NCI-H510A treated with DMSO at 0.1 percent for 48 hours (cell line): ENCODE measurements at regions not wholly inside any gene's neighbourhood (a gene's known extent, or its start where the extent isn't known, plus 50 kb on each side); places are given as distances from the start of the nearest gene placed in this dataset.
"Not testable (repeated sequence)": the region's sequence is repeated elsewhere in the genome, so short reads cannot be mapped to it uniquely, and the experiment has no call there.

Experiments
- DNase-seq: peaks from one replicate; lab custom pipeline; 2025; lab: John Stamatoyannopoulos, UW

DNA sequence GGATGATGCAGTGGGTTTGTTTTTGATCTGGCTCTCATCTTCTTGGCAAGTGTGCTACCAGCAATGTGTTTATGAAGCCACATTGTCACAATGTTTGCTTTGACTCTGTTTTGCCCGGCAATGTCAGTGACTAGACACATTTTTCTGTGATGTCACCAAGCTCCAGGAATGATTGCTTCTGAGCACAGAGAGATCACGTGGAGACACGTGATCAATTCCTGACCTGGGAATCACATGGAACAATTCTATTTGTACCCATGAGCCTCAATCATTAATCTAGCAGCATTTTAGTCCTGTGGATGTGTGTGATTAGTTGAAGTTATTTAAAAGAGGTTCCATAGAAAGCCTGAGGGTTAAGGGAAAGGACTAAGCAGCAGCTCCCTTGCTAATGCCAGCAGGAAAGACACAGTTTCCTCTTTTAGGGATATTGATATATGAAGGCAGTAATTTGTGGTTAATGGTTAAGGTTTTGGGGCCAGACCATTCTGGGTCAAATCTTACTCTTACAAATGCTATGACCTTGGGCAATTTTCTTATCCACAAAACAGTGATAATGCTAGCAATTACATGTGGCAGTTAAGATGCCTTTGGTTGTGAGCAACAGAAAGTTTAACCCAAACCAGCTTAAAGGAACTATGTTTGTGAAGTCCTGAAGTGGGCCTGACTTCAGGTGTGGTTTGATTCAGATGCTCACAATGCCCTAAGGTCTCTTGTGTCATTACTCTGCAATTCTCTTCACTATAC is 59.0 kb downstream of the FASLG start:
- no peak for DNase-seq

DNA sequence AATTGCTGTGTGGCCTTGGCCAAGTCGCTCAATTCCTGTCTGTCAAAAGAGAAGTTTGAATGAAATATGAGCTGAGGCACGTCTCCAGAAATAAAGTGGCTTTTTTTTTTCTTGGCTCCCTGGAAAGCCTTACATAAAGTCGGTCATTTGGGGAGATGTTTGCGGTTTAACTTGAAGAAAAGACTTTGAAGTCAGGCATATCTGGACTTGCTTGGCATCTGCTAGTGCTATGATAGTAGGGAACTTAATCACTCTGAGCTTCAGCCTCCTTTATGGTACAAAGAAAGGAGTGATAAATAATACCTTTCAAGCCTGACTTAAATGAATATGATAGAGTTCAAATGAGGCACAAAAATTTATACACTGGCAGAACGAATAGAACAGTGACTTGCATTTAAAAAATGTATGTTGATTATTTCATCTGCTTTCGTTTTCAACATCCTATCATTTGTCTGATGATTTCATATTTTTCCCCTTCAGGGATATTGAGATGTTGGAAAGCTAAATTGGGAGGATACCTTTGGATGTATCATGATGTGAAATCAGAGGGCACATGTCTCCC is 60.2 kb downstream of the FASLG start:
- DNase-seq: no peak

DNA sequence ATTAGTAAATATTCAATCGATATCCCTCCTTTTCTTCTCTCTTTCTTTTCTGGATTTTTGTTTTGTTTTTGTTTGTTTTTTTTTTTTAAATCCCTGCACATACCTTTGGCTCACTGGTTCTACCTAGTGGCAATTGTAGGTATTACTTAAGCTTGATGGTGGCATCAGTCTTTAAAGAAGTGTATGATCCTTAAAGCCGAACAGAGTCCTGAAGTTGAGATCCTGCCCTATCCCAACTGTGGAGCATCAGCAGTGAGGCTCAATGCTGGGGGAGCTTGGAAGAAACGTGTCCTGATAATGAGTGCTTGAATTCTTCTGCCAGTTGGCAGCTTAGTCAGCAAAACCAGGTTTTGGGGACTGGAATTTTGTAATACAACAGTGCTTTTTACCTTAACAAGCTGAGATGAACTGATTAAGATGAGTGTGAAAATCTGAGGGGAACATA is 60.8 kb downstream of the FASLG start:
- peak; percentile 11 for DNase-seq

DNA sequence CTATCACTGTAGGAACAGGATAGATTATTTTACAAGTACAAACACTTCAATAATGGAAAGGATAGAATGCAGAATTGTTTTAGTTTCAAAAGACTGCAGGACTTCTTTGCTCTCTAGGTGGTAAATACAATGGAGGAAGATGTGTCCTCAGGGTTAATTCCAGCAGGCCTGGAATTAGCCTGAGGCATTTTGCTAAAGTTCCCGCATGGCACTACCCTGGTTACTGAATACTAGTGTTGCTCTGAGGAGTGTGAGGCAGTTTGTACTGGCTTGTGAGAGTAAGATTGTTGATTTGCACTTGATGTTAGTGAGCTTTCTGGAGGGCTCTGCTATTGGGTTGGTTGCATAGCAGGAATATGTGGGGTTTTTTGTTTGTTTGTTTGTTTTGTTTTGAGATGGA is 61.4 kb downstream of the FASLG start:
- no peak for DNase-seq

DNA sequence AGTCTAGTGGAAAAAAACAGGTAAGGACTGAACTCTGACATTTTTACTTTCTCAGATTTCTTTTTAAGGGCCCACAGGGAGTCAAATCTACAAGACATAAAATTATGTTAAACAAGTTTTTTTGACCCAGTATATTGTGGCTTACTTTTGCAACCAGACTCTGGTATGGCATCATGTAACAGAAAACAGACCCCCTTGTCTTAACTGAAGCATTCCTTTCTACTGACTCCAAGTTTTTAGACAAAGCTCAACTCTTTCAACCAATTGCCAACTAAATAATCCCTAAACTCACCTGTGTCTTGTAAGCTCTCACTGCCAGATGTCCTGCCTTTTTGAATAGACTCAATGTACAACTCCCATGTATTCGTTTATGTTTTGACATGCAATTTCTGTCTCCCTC is 64.3 kb downstream of the FASLG start:
- no peak for DNase-seq

DNA sequence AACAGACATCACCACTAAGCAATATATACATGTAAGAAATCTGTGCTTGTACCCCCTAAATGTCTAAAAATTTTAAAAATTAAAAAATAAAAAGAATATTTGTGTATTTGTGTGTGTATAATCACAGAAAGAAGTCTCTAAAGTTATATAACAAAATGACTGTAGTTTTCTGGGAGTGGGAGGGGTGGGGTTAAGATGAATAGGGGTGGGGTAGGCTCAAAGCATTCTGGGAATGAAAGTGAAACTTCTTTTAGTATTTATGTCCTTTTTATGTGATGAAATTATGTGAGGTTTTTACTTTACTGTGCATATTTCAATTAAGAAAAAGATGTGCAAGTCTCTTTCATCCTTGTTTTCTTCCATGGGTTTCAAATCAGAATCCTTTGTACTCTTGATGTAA is 65.3 kb downstream of the FASLG start:
- no peak for DNase-seq

DNA sequence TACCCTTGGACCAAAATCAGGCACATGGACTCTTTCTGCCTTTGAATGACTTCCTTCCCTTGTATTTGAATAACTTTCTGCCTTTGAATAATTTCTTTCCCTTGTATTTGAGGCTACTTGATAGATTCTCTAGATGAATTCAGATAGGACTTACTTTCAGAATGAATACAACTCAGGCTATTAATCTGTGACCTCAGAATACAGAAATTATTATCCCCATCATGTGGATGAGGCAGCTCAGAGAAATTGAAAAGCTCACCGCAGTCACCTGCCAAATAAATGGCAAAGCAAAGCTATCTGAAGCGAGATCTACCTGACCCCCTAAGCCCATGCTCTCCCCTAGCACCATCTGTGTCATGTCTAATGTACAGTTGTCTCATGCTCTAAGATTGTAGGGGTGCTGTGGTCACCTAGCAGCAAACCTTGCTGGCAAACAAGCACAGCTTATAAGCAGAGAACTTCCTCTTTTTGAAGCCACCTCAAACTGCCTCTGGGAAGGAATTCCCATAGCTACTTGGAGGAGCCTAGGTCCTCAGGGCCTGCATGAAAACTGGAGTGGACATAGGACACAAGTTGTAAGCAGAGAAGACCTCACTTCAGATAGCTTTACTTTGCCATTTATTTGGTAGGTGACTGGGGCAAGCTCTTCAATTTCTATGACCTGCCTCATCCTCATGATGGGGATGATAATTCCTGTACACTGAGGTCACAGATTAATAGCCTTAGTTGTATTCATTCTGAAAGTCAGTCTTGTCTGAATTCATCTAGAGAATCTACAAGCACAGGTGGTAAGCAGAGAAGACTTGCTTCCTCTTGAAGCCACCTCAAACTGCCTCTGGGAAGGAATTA is 66.1 kb downstream of the FASLG start:
- DNase-seq: no peak

DNA sequence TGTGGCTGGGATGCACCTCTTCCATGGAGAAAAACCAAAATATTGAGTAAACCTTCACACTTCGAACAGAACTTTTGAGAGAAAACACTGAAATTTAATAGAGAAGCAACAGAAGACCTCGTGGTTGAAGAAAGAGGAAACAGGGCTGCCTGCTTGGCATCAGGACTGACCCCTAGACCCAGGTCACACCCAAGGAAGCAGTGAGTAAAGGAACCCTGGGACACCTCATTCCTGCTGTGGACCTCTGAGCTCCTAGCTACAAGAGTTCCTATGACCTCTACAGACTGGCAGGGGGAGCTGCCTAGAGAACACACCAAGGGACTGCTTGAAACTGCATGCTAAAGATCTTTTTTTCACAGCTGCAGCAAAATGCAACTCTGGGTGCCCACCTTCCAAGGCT is 67.8 kb downstream of the FASLG start:
- DNase-seq: no peak

DNA sequence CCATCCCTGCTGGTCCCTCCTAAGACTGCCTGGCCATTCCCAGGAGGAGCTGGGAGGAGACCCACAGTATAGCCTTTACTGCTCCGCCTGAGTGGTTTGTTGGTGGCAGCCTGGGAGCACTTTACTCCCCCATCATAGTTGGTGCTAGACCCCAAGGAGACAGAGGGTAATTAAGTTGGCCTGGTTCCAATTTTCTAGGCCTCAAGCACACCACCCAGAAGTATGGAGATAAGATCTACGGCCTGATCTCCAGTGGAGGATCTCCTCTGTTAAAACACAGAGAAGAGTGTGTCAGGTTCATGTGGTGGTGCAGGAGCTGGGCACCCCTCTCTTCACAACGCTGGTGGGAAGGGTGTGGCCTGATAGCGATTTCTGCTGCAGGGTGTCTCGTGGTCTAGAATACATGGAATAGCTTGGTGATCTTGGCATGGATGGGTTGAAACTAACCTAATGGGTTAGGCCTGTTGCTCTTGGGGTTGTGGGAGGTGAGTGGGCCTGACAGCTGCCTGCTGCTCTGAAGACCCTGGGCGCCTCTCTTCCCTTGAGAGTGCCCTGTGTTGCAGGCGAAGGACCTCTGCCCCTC is 68.5 kb downstream of the FASLG start:
- DNase-seq: no peak

DNA sequence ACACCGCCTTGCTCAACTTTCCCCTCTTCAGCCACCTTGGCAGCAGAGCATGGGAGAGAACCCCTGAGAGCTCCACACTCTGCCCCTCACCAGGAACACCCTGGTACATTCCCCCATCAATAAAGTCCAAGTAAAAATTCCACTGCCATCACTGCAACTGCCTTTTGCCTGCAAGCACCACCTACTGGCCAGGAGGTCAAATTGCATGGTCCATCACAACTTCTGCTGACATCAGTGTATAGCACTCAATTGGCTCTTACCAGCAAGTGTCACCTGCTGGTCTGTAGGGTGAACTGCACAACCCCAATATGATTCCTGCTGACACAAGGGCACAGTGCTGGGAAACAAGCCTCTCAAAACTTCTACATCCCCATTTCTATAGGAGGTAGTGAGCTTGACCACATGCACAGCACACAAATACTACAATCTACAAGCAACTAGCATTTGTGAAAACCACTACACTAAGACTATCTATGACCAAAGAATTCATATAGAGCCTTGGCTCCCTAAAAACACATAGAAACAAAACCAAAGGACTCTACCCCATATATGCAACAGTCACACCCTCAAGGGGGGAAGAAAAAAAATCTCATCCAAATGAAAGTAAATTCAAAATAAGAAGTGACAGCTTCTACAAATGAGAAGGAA is 69.2 kb downstream of the FASLG start:
- DNase-seq: no peak

DNA sequence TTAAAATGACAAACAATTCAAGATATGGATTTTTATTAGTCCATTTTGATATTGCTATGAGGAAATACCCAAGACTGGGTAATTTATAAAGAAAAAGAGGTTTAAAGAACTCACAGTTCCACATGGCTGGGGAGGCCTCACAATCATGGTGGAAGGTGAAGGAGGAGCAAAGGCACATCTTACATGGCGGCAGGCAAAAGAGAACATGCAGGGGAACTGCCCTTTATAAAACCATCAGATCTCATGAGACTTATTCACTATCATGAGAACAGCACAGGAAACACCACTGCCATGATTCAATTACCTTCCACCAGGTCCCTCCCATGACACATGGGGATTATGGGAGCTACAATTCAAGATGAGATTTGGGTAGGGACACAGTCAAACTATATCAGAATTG is 69.8 kb downstream of the FASLG start:
- not testable (repeated sequence) for DNase-seq

DNA sequence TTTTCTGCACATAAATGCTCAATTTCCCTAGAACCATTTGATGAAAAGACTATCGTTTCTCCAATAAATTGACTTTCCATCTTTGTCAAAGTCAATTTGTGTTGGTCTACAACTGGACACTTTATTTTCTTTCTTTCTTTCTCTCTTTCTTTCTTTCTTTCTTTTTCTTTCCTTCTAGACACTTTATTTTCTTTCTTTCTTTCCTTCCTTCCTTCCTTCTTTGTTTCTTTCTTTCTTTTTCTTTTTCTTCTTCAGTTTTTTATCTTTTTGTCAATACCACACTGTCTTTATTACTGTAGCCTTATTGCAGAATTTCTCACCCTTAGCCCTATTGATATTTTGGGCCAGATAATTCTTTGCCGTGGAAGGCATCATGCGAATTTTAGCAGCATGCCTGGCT is 73.5 kb downstream of the FASLG start:
- no peak for DNase-seq

DNA sequence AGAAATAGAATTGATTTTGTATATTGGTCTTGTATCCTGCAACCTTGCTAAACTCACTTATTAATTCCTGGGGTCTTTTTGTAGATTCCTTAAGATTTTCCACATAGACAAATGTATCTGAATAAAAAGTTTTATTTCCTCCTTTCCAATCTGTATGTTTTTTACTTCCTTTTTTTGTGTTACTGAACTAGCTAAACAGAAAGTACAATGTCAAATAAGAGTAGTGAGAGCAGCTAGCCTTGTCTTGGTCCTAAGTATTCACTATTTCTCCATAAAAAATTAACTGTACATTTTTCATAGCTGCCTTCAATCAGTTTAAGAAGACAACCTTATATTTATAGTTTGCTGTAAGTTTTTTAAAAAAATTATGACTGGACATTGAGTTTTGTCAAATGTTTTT is 74.9 kb downstream of the FASLG start:
- DNase-seq: no peak

DNA sequence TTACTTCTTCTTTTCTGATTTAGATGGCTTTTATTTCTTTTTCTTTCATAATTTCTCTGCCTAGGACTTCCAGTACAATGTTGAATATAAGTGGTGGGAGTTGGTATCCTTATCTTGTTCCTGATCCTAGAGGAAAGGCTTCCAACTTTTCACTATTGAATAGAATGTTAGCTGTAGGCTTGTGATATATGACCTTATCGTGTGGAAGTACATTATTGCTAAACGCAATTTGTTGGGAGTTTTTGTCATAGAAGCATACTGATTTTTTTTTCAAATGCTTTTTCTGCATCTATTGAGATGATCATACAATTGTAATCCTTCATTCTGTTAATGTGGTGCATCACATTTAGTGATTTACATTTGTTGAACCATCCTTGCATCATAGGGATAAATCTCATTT is 79.5 kb downstream of the FASLG start:
- DNase-seq: no peak

DNA sequence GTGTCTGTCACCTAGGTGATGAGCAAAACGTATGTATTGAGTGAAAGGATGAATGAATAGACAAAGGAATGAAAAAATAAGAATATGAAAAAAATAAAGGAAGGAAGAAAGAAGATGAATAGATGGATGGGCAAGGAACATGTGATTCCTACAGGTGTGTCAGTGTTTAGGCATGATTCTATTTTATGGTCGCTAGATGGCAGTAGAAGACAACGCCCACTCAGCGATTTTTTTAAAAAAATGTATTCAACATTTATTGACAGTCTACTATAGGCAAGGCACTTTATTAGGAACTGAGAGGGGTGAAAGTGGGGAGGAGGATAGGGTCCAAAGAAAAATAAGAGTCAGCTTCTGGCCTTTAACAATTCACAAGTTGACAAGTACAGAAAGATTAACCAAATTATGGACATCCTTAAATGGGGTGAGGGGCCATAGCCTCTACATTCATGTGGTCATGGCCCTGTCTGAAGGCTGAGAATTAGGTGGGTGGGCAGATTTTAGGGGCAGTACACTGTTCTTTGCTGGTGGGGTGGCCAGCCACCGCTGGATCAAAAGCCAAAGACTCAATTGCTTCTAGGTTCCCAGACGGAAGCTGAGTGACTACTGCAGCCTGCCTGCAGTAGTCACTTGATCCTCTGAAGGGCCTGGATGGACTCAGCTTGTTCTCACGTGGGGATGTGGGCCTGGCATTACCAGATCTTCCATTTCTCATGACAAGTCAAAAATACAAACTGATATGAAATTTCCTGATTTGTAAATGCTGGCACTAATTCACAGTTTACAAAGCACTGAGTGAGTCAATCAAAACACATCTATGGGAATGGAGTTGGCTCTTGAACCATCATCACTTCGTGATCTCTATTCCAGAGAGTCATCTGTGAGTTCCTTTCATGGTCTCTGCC is 83.9 kb downstream of the FASLG start:
- DNase-seq: peak; percentile 48

DNA sequence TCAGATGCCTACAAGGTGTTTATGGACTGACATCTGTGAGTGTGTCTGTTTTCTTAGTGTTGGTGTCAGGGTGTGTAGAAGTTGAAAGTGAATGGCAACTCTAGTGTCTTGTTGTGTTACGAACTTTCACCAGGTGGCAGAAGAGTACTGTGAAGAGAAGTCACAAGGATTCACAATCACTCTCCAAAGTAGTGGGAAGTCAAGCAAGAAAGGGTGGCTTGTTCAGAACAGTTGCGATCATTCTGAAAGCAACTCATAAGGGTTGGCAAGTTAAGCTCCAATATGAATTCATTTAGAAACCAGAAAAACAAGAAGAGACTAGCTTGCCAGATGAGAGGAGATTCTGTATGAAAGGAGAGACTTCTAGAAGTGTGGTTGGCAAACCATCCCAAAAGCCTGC is 86.1 kb downstream of the FASLG start:
- peak; percentile 67 for DNase-seq

DNA sequence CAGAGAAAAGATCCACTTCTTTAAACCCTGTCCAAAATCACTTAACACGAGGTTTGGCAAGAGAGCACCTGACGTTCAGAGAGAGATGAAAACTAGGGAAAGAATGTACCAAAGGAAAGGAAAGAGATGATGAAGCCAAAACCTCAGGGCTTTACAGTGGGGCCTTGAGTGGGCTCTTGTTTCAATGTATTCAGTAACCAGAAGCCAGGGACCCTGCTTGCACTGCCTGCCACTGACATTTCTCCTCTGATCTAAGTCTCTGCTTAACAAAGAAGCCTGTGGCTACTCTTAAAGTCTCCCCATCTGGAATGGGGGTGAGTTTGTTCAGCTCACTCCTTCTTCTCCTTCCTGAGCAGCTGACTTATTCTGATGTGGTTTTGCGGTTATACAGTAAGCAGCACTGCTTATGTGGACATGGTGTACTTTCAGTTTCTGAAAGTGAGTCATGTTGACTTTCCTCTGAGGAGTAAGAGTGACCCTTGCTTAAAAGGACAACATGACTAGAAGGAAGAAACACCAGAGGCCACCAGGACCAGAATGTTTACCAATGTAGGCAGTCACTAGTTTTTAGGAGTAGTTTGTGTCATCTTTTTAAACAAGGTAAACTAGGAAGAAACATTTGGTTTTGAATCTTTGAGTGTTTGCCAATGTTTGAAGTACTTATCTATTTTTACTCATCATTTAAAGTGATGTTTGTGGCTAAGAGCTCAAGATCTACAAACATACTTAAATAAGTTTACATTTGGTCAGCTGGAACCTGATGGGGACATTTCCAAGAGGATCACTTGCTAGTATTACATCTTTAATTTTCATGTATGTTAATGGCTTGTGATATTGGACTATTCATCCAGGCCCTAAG is 87.4 kb downstream of the FASLG start:
- peak; percentile 57 for DNase-seq

DNA sequence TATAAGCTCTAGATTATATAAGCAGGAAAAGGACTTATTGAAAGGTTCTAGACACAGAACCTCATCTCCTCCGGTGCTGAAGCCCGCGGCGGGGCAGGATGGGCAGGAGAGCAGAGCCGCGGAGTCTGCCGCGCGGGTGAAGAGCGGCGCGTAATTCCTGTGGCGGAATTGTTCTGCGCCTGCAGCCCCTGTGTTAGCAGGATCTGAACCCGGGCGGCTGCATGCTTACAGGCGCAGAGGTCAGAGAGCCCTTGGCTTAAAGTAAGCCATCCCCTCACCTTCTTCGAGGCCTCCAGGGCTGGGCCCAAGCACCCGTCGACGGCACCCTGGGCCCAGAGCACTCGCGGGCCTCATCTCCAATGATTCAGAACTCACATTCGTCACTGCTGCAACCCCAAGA is 89.3 kb downstream of the FASLG start:
- no peak for DNase-seq

DNA sequence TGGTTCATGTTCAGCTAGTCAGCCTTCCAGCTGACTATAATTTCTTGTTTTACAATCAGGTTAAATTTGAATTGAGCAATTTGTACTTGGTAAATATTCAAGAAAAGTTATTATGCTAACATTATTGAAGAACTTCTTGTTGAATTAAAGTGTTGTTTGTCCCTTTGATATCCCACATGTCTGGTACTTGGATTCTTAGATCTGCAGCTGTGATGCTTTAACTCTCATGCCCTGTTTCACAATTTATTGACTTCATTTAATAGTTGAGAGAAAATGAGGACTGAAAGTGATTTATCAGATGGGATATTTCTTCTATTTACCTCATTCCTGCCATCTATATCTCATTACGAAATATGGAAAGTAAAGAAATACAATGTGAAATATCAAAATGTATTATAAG is 92.8 kb downstream of the FASLG start:
- no peak for DNase-seq

DNA sequence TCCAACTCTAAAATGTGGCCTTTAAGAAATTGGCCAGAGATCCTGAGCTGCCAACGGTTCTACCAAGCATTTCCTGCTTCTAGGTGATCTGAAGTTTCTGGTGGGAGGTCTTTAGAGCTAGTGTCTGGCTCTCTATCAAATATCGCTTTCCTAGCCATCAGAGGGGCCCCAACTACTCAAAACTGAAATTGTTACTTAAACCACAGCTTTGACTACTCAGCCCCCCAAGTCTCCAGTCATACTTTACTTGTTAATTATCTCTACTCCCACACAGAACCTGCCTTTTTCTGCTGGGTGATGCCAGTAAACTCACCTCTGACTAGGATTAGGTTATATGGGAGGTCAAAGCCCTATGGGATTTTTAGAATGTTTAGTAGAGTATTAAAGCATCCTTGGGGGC is 95.1 kb downstream of the FASLG start:
- DNase-seq: no peak
